ENCODE measurements at regions not wholly inside any gene's neighbourhood (a gene's known extent, or its start where the extent isn't known, plus 50 kb on each side); places are given as distances from the start of the nearest gene placed in this dataset.

GRCh38 chr11:133762538-133762937 lies 82.8 kb downstream of the SPATA19 start:
- DNase-seq, result no peak
- H3K4me3 Mint-ChIP-seq, result no peak overlapping the region
- no peak overlapping the region for H3K4me3 ChIP-seq (ENCODE audit: low read length)
- no peak overlapping the region for H3K27ac ChIP-seq (ENCODE audit: low read depth in 1 of 2, low read length in 2 of 2)
- H3K27ac Mint-ChIP-seq, result no peak overlapping the region
- H3K9me3 Mint-ChIP-seq, result peaks cover 6% of the 10 kb centered on the region
- no peaks in the 10 kb centered on the region for H3K27me3 ChIP-seq (ENCODE audit: control insufficient read depth in 1 of 2, insufficient read depth in 2 of 2, low read length in 2 of 2)
- no peaks in the 10 kb centered on the region for H3K4me1 ChIP-seq (ENCODE audit: insufficient read depth, low read length)
- ChIA-PET CTCF (no interaction called here), POLR2A (no interaction called here)
- no peaks in the 10 kb centered on the region for H3K36me3 ChIP-seq (ENCODE audit: insufficient read depth, low read length)
- intact Hi-C loops (cut with DNase I, micrococcal nuclease), result no loop called here
- TF ChIP-seq CTCF (IDR thresholded peaks at IDR 0.05), result no peak
- ATAC-seq (ENCODE audit: poor library complexity), result no peak
- H3K4me1 Mint-ChIP-seq (ENCODE audit: low read depth), result no peaks in the 10 kb centered on the region
- no peaks in the 10 kb centered on the region for H3K9me3 ChIP-seq (ENCODE audit: control insufficient read depth in 1 of 2, insufficient read depth in 1 of 2, low read length in 2 of 2)
- H3K27me3 Mint-ChIP-seq, result peaks cover 25% of the 10 kb centered on the region
- H3K36me3 Mint-ChIP-seq (ENCODE audit: low read depth), result no peaks in the 10 kb centered on the region

- DNase-seq, result no peak
- intact Hi-C loops (cut with DNase I, micrococcal nuclease), result no loop called here
- no peak overlapping the region for H3K27ac ChIP-seq (ENCODE audit: low read depth in 1 of 2, low read length in 2 of 2)
- peaks cover 0 to 9% of the 10 kb centered on the region in 2 experiments for H3K9me3 ChIP-seq (ENCODE audit: control insufficient read depth in 1 of 2, insufficient read depth in 1 of 2, low read length in 2 of 2)
- H3K4me3 Mint-ChIP-seq, result no peak overlapping the region
- H3K9me3 Mint-ChIP-seq, result peaks cover 3% of the 10 kb centered on the region
- H3K27me3 Mint-ChIP-seq, result peaks cover 17% of the 10 kb centered on the region
- H3K27ac Mint-ChIP-seq, result no peak overlapping the region
- H3K27me3 ChIP-seq (ENCODE audit: control insufficient read depth in 1 of 2, insufficient read depth in 2 of 2, low read length in 2 of 2), result no peaks in the 10 kb centered on the region
- no peak overlapping the region for H3K4me3 ChIP-seq (ENCODE audit: low read length)
- ChIA-PET CTCF (no interaction called here), POLR2A (no interaction called here)
- no peaks in the 10 kb centered on the region for H3K36me3 ChIP-seq (ENCODE audit: insufficient read depth, low read length)
- H3K4me1 ChIP-seq (ENCODE audit: insufficient read depth, low read length), result no peaks in the 10 kb centered on the region
- TF ChIP-seq CTCF (IDR thresholded peaks at IDR 0.05), result no peak
- H3K36me3 Mint-ChIP-seq (ENCODE audit: low read depth), result no peaks in the 10 kb centered on the region
- no peaks in the 10 kb centered on the region for H3K4me1 Mint-ChIP-seq (ENCODE audit: low read depth)
- no peak for ATAC-seq (ENCODE audit: poor library complexity)
These were observed 92.2 kb downstream of the SPATA19 start for GRCh38 chr11:133753150-133753549.

GRCh38 chr11:133749841-133750240 lies 95.5 kb downstream of the SPATA19 start:
- DNase-seq (no peak), ATAC-seq (ENCODE audit: poor library complexity) (no peak)
- no peaks in the 10 kb centered on the region for H3K27me3 ChIP-seq (ENCODE audit: control insufficient read depth in 1 of 2, insufficient read depth in 2 of 2, low read length in 2 of 2)
- no peak overlapping the region for H3K27ac Mint-ChIP-seq
- no peaks in the 10 kb centered on the region for H3K36me3 ChIP-seq (ENCODE audit: insufficient read depth, low read length)
- H3K36me3 Mint-ChIP-seq (ENCODE audit: low read depth), result no peaks in the 10 kb centered on the region
- no peaks in the 10 kb centered on the region for H3K4me1 ChIP-seq (ENCODE audit: insufficient read depth, low read length)
- no peak overlapping the region for H3K27ac ChIP-seq (ENCODE audit: low read depth in 1 of 2, low read length in 2 of 2)
- peaks cover 0 to 20% of the 10 kb centered on the region in 2 experiments for H3K9me3 ChIP-seq (ENCODE audit: control insufficient read depth in 1 of 2, insufficient read depth in 1 of 2, low read length in 2 of 2)
- CTCF ChIA-PET, result no interaction called here
- peaks cover 13% of the 10 kb centered on the region for H3K27me3 Mint-ChIP-seq
- intact Hi-C loops (cut with DNase I, micrococcal nuclease), result no loop called here
- POLR2A ChIA-PET, result no interaction called here
- no peak for TF ChIP-seq CTCF (IDR thresholded peaks at IDR 0.05)
- H3K9me3 Mint-ChIP-seq, result no peaks in the 10 kb centered on the region
- H3K4me3 Mint-ChIP-seq, result no peak overlapping the region
- no peaks in the 10 kb centered on the region for H3K4me1 Mint-ChIP-seq (ENCODE audit: low read depth)
- H3K4me3 ChIP-seq (ENCODE audit: low read length), result no peak overlapping the region
